ENCODE measurements at regions not wholly inside any gene's neighbourhood (a gene's known extent, or its start where the extent isn't known, plus 50 kb on each side); places are given as distances from the start of the nearest gene placed in this dataset.
"Not testable (repeated sequence)": the region's sequence is repeated elsewhere in the genome, so short reads cannot be mapped to it uniquely, and the experiment has no call there.

- DNase-seq (ENCODE audit: low read depth) = peak; percentile 82
Measured at GRCh38 chr1:203559523-203559922, 65.6 kb downstream of the OPTC start.

- DNase-seq (ENCODE audit: low read depth) = not testable (repeated sequence)
Measured at GRCh38 chr1:203561761-203562160, 64.9 kb upstream of the ATP2B4 start.

GRCh38 chr1:203563291-203563690 lies 63.3 kb upstream of the ATP2B4 start:
- peak; percentile 71 for DNase-seq (ENCODE audit: low read depth)

GRCh38 chr1:203564024-203564423 lies 62.6 kb upstream of the ATP2B4 start:
- DNase-seq (ENCODE audit: low read depth) = no peak

- no peak for DNase-seq (ENCODE audit: low read depth)
Measured at GRCh38 chr1:203565049-203565448, 61.6 kb upstream of the ATP2B4 start.

DNA sequence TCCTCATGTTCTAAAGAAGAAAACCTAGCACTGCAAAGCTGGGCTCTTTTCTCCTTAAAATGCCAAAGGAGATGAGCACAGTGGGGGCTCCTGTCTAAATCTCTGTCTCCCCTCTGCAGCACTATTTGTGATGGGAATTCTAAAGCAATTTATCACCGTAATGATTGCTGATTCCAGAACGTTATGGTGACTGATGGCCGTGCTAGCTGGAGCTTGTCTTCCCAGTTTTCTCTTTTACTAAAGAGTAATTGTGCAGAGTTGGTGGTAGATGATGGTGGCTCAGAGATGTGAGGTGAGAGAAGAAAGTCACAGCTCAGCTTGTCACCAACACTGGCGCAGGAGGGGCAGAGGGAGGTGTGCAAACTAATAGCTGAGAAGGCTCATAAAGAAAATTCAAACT lies 60.7 kb upstream of the ATP2B4 start:
- DNase-seq (ENCODE audit: low read depth) = no peak

GRCh38 chr1:203566966-203567365 lies 59.7 kb upstream of the ATP2B4 start:
- DNase-seq (ENCODE audit: low read depth) = not testable (repeated sequence)

DNA sequence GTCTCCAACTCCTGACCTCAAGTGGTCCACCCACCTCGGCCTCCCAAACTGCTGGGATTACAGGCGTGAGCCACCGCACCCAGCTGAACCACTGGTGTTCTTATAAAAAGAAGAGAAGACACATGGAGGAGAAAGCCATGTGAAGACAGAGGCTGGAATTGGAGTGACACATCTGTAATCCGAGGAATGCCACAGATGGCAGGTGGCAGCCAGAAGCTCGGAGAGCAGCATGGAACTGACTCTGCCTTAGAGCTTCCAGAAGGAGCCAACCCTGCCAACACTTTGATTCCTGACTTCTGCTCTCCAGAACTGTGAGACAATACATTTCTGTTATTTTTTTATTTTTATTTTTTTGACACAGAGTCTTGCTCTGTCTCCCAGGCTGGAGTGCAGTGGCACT lies 59.0 kb upstream of the ATP2B4 start:
- no peak for DNase-seq (ENCODE audit: low read depth)

DNA sequence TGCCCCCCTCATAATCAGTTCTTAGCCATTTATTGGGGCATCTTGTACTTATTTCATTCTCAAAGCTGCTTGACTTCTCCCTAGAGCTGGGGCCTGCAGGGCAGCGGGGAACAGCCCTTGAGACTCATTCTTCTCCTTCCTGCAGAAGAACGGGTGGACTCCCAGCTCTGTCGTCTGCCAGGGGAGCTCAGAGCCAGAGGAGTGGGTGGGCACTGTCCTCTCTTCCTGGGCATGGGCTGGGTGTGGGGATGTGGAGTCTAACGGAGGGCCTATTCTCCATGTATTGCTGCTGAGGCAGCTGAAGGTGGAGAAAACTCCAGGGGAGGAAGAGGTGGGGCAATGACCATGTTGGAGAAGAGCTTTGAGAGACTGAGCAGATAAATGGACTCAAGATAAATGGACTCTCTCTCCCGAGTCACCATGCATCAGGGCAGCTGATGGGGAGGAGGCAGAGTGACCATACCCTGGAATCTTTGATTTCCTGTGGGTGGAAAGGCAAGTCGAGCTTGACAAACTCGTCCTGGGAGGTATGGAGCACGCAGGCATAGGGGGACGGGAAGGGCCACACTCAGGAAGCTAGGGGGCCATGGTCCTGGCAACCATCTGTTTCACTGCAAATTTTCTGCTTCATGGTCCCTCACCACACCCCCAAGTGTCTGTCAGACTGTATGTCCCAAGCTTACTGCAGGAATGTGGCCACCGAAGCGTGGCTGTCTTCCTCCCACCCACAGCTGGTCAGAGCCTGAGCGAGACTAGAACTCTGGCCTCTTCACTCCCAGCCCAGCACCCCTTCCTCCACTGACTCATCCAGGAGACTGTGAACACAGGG lies 56.9 kb upstream of the ATP2B4 start:
- no peak for DNase-seq (ENCODE audit: low read depth)

GRCh38 chr1:203570805-203571204 lies 55.8 kb upstream of the ATP2B4 start:
- no peak for DNase-seq (ENCODE audit: low read depth)

DNA sequence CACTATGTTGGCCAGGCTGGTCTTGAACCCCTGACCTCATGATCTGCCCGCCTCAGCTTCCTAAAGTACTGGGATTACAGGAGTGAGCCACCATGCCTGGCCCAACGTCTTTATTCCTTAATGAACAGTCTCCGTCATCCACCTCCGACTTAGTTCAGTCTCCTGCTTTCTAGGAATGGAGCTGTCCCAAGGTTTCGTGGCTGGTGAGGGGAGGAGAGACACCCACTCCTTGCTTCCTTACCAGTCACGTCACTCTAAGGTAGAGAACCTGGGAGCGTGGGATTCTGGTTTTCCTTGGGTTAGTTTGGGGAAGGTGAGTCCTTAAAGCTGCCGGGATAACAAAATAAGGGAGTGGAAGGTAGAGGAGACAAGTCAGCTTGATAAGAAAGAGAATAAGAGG lies 55.0 kb upstream of the ATP2B4 start:
- DNase-seq (ENCODE audit: low read depth) = no peak

DNA sequence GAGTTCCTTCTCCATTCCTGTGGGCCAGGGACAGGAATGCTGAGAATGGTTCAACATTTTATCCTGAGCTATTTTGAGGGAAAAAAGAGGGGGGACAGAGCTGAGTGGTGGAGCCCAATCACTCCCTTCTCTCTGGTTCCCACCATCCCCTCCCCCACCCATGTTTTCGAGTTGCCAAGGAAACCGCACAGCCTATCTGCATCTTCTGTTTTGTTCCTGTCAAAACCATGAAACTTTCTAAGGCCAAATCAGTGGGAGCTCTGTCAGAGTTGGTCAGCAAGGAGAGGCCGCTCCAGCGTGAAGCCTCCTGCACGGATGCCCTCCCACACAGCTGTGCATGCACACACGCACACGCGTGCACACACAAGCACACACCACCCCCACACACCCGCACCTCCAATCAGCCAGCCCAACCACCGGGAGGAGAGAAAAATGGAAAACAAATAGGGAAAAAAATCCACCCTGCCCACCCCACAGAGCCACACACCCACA lies 54.5 kb upstream of the ATP2B4 start:
- no peak for DNase-seq (ENCODE audit: low read depth)

DNA sequence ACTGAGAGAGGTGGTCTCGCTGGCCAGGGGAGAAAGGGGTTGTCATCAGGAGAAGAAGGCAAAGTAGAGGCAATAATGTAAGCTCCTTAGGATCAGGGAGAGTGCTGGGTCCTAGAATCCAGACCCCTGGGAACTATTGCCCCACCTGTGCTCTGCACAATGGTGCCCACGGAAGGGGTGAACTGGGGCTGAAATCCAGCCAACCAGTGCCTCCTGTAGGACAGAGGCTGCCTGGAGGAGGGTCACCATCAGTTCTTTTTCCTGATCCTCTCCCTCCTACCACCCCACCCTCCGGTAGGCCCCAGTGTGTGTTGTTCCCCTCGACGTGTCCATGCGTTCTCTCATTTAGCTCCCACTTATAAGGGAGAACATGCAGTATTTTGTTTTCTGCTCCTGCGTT lies 52.9 kb upstream of the ATP2B4 start:
- DNase-seq (ENCODE audit: low read depth) = no peak
